ENCODE measurements at regions not wholly inside any gene's neighbourhood (a gene's known extent, or its start where the extent isn't known, plus 50 kb on each side); places are given as distances from the start of the nearest gene placed in this dataset.

GRCh38 chr3:150194513-150194912, 213.6 kb upstream of the TSC22D2 start:
- TF ChIP-seq, protein P1, sequence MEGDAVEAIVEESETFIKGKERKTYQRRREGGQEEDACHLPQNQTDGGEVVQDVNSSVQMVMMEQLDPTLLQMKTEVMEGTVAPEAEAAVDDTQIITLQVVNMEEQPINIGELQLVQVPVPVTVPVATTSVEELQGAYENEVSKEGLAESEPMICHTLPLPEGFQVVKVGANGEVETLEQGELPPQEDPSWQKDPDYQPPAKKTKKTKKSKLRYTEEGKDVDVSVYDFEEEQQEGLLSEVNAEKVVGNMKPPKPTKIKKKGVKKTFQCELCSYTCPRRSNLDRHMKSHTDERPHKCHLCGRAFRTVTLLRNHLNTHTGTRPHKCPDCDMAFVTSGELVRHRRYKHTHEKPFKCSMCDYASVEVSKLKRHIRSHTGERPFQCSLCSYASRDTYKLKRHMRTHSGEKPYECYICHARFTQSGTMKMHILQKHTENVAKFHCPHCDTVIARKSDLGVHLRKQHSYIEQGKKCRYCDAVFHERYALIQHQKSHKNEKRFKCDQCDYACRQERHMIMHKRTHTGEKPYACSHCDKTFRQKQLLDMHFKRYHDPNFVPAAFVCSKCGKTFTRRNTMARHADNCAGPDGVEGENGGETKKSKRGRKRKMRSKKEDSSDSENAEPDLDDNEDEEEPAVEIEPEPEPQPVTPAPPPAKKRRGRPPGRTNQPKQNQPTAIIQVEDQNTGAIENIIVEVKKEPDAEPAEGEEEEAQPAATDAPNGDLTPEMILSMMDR (IDR thresholded peaks at IDR 0.05), result no peak
- TF ChIP-seq POLR2A (IDR thresholded peaks at IDR 0.05), result no peak
